HG02970 (cell line): ENCODE measurements at regions not wholly inside any gene's neighbourhood (a gene's known extent, or its start where the extent isn't known, plus 50 kb on each side); places are given as distances from the start of the nearest gene placed in this dataset.

Experiments
- ATAC-seq: cut with Tn5 transposase; IDR thresholded peaks from one replicate; pipeline ENCODE4 v1.9.1; 2021; ENCODE audit warnings: mild to moderate bottlenecking, moderate library complexity, moderate number of reproducible peaks; ENCODE audit not compliant: unreplicated experiment, low FRiP score

GRCh38 chr5:40416098-40416497 is 263.6 kb upstream of the PTGER4 start:
- ATAC-seq, result no peak

GRCh38 chr5:40414922-40415321 is 264.8 kb upstream of the PTGER4 start:
- no peak for ATAC-seq

GRCh38 chr5:40413743-40414142 is 266.0 kb upstream of the PTGER4 start:
- ATAC-seq, result no peak

- no peak for ATAC-seq
Observed at GRCh38 chr5:40412771-40413170, 266.9 kb upstream of the PTGER4 start.

- ATAC-seq, result no peak
Observed at GRCh38 chr5:40410964-40411635, 268.6 kb upstream of the PTGER4 start.

- no peak for ATAC-seq
Observed at GRCh38 chr5:40410231-40410861, 269.4 kb upstream of the PTGER4 start.

- no peak for ATAC-seq
Observed at GRCh38 chr5:40409601-40410000, 270.1 kb upstream of the PTGER4 start.

GRCh38 chr5:40406741-40407211 is 272.9 kb upstream of the PTGER4 start:
- no peak for ATAC-seq

GRCh38 chr5:40405996-40406740 is 273.5 kb upstream of the PTGER4 start:
- no peak for ATAC-seq

GRCh38 chr5:40405230-40405629 is 274.5 kb upstream of the PTGER4 start:
- no peak for ATAC-seq

GRCh38 chr5:40404613-40405012 is 275.1 kb upstream of the PTGER4 start:
- ATAC-seq, result peak; percentile 55

GRCh38 chr5:40402007-40402364 is 277.7 kb upstream of the PTGER4 start:
- no peak for ATAC-seq

GRCh38 chr5:40401284-40402006 is 278.3 kb upstream of the PTGER4 start:
- no peak for ATAC-seq

- no peak for ATAC-seq
Observed at GRCh38 chr5:40400245-40400644, 279.5 kb upstream of the PTGER4 start.

GRCh38 chr5:40399349-40399748 is 280.4 kb upstream of the PTGER4 start:
- no peak for ATAC-seq

GRCh38 chr5:40397976-40398375 is 281.7 kb upstream of the PTGER4 start:
- ATAC-seq, result no peak

- ATAC-seq, result no peak
Observed at GRCh38 chr5:40397091-40397490, 282.6 kb upstream of the PTGER4 start.

GRCh38 chr5:40396317-40396716 is 283.4 kb upstream of the PTGER4 start:
- ATAC-seq, result no peak

- no peak for ATAC-seq
Observed at GRCh38 chr5:40395251-40395650, 284.5 kb upstream of the PTGER4 start.

GRCh38 chr5:40394698-40395097 is 285.0 kb upstream of the PTGER4 start:
- no peak for ATAC-seq

GRCh38 chr5:40391642-40392041 is 288.1 kb upstream of the PTGER4 start:
- ATAC-seq, result no peak
